H9 (cell line): ENCODE measurements at regions not wholly inside any gene's neighbourhood (a gene's known extent, or its start where the extent isn't known, plus 50 kb on each side); places are given as distances from the start of the nearest gene placed in this dataset.

Experiments used
- DNase-seq: peaks from one replicate; pipeline ENCODE4 v3.0.0-alpha.2; 2017
- H2AFZ ChIP-seq: one replicate; pipeline ENCODE4 v1.6.1; 2013; ENCODE audit warnings: mild to moderate bottlenecking, low read length, control low read depth, moderate library complexity
- H2AK5ac ChIP-seq: 2 replicates; pipeline ENCODE4 v1.6.1; 2013; ENCODE audit warnings: low read length, control low read depth, mixed read lengths; ENCODE audit not compliant: insufficient read length
- H2BK120ac ChIP-seq: one replicate; pipeline ENCODE4 v1.6.1; 2013; ENCODE audit warnings: low read depth, mild to moderate bottlenecking, low read length, control low read depth, inconsistent platforms; ENCODE audit not compliant: poor library complexity, severe bottlenecking
- H2BK12ac ChIP-seq: 2 replicates; pipeline ENCODE4 v1.6.1; 2013; ENCODE audit warnings: low read length, control low read depth, mixed read lengths, low read depth; ENCODE audit not compliant: insufficient read length
- H2BK15ac ChIP-seq: 2 replicates; pipeline ENCODE4 v1.6.1; 2013; ENCODE audit warnings: low read depth, low read length, control low read depth
- H2BK20ac ChIP-seq: one replicate; pipeline ENCODE4 v1.6.1; 2013; ENCODE audit warnings: low read depth, mild to moderate bottlenecking, low read length, control low read depth, inconsistent platforms; ENCODE audit not compliant: poor library complexity, severe bottlenecking
- H2BK5ac ChIP-seq: 2 replicates; pipeline ENCODE4 v1.6.1; 2013; ENCODE audit warnings: low read length, control low read depth, mixed read lengths; ENCODE audit not compliant: insufficient read length
- H3K14ac ChIP-seq: 2 replicates; pipeline ENCODE4 v1.6.1; 2013; ENCODE audit warnings: low read length, control low read depth; ENCODE audit not compliant: insufficient read depth
- H3K18ac ChIP-seq: 2 replicates; pipeline ENCODE4 v1.6.1; 2013; ENCODE audit warnings: low read depth, mild to moderate bottlenecking, mixed read lengths, low read length, control low read depth; ENCODE audit not compliant: insufficient read length
- H3K23ac ChIP-seq: 2 replicates; pipeline ENCODE4 v1.6.1; 2013; ENCODE audit warnings: low read length, control low read depth, mixed read lengths, low read depth; ENCODE audit not compliant: insufficient read length
- H3K23me2 ChIP-seq: 2 replicates; pipeline ENCODE4 v1.6.1; 2013; ENCODE audit warnings: low read depth, mild to moderate bottlenecking, mixed read lengths, low read length, control low read depth; ENCODE audit not compliant: insufficient read length, poor library complexity, severe bottlenecking
- H3K27ac ChIP-seq: 2 replicates; pipeline ENCODE4 v1.5.1; 2013; ENCODE audit warnings: low read length, control low read depth, mixed read lengths, low read depth; ENCODE audit not compliant: insufficient read length
- H3K27me3 ChIP-seq: 2 replicates; pipeline ENCODE4 v1.6.1; 2013; ENCODE audit warnings: low read length, control low read depth, inconsistent platforms; ENCODE audit not compliant: insufficient read depth
- H3K4ac ChIP-seq: 2 replicates; pipeline ENCODE4 v1.6.1; 2013; ENCODE audit warnings: low read depth, mild to moderate bottlenecking, control low read depth, inconsistent platforms, low read length, moderate library complexity
- H3K4me1 ChIP-seq: 2 replicates; pipeline ENCODE4 v1.6.1; 2013; ENCODE audit warnings: low read length, control low read depth, inconsistent platforms; ENCODE audit not compliant: insufficient read depth
- H3K4me2 ChIP-seq: 2 replicates; pipeline ENCODE4 v1.6.1; 2013; ENCODE audit warnings: low read length, control low read depth, mixed read lengths; ENCODE audit not compliant: insufficient read length, insufficient read depth
- H3K56ac ChIP-seq: 2 replicates; pipeline ENCODE4 v1.6.1; 2013; ENCODE audit warnings: low read depth, mild to moderate bottlenecking, mixed read lengths, low read length, control low read depth; ENCODE audit not compliant: insufficient read length
- H3K79me1 ChIP-seq: 2 replicates; pipeline ENCODE4 v1.6.1; 2013; ENCODE audit warnings: low read depth, mild to moderate bottlenecking, moderate library complexity, low read length, control low read depth, inconsistent platforms; ENCODE audit not compliant: insufficient read depth, poor library complexity, severe bottlenecking
- H3K79me2 ChIP-seq: 2 replicates; pipeline ENCODE4 v1.6.1; 2013; ENCODE audit warnings: low read length, control low read depth, inconsistent platforms; ENCODE audit not compliant: insufficient read depth
- H3K9ac ChIP-seq: 2 replicates; pipeline ENCODE4 v1.6.1; 2013; ENCODE audit warnings: low read length, control low read depth, mixed read lengths; ENCODE audit not compliant: insufficient read length; ENCODE audit errors: extremely low read depth
- H3K9me3 ChIP-seq: one replicate; pipeline ENCODE4 v1.6.1; 2013; ENCODE audit warnings: low read depth, low read length, inconsistent platforms; ENCODE audit not compliant: control insufficient read depth
- H3T11ph ChIP-seq: one replicate; pipeline ENCODE4 v1.6.1; 2013; ENCODE audit warnings: mild to moderate bottlenecking, low read length, control low read depth, inconsistent platforms
- H4K20me1 ChIP-seq: one replicate; pipeline ENCODE4 v1.6.1; 2013; ENCODE audit not compliant: control insufficient read depth, insufficient read length, insufficient read depth
- H4K5ac ChIP-seq: 2 replicates; pipeline ENCODE4 v1.6.1; 2013; ENCODE audit warnings: low read depth, mild to moderate bottlenecking, mixed read lengths, low read length, control low read depth; ENCODE audit not compliant: insufficient read length
- H4K8ac ChIP-seq: replicated peaks from 2 replicates; pipeline ENCODE4 v1.6.1; 2013; ENCODE audit warnings: low read length, control low read depth, mixed read lengths, low read depth; ENCODE audit not compliant: insufficient read length
- H4K91ac ChIP-seq: 2 replicates; pipeline ENCODE4 v1.6.1; 2013; ENCODE audit warnings: low read depth, mild to moderate bottlenecking, moderate library complexity, mixed read lengths, low read length, control low read depth; ENCODE audit not compliant: insufficient read length
- H3K27ac Mint-ChIP-seq, 3 experiments: 2 replicates in 2 of 3; 3 replicates in 1 of 3; pipeline ENCODE4 v1.8.0; 2020 to 2021; ENCODE audit warnings: mixed read lengths in 3 of 3, mild to moderate bottlenecking in 1 of 3, moderate library complexity in 1 of 3
- H3K27me3 Mint-ChIP-seq: 2 replicates; pipeline ENCODE4 v1.8.0; 2021; ENCODE audit warnings: low read depth, mild to moderate bottlenecking, moderate library complexity, mixed read lengths
- H3K36me3 Mint-ChIP-seq, 3 experiments: 2 replicates in 2 of 3; 3 replicates in 1 of 3; pipeline ENCODE4 v1.8.0; 2020 to 2021; ENCODE audit warnings: low read depth in 3 of 3, mixed read lengths in 3 of 3; ENCODE audit not compliant: insufficient read depth in 1 of 3
- H3K4me1 Mint-ChIP-seq, 2 experiments: 2 replicates each; pipeline ENCODE4 v1.8.0; 2020; ENCODE audit warnings: mixed read lengths in 2 of 2
- H3K4me3 Mint-ChIP-seq, 2 experiments: 2 replicates in 1 of 2; 3 replicates in 1 of 2; pipeline ENCODE4 v1.8.0; 2020 to 2021; ENCODE audit warnings: mild to moderate bottlenecking in 2 of 2, mixed read lengths in 2 of 2, moderate library complexity in 1 of 2
- H3K9me3 Mint-ChIP-seq, 2 experiments: 2 replicates in 1 of 2; 3 replicates in 1 of 2; pipeline ENCODE4 v1.8.0; 2020; ENCODE audit warnings: mild to moderate bottlenecking in 2 of 2, mixed read lengths in 2 of 2, moderate library complexity in 1 of 2
- CTCF ChIP-seq: fragments of 200-600 bp; sonication (generic); conservative IDR thresholded peaks from 3 replicates; pipeline ENCODE4 v1.8.0; 2021; ENCODE audit warnings: antibody characterized with exemption, mild to moderate bottlenecking
- WGBS: extraction: QIAGEN DNeasy Blood & Tissue Kit; methylation state at CpG from one replicate; pipeline ENCODE4 v1.1.7; 2013; ENCODE audit warnings: missing lambda C conversion rate, low lambda C conversion rate, mixed read lengths; ENCODE audit not compliant: insufficient read length; ENCODE audit errors: extremely low coverage; 5-methylcytosine and 5-hydroxymethylcytosine counted together

- no peak overlapping the region for H2BK12ac ChIP-seq
- H3K36me3 Mint-ChIP-seq, result no peaks in the 10 kb centered on the region; a peak in 1 of 7 replicates
- no peak overlapping the region for H3K18ac ChIP-seq
- no peak overlapping the region for H2BK15ac ChIP-seq
- no peak overlapping the region for H4K8ac ChIP-seq
- H3K79me1 ChIP-seq, result no peaks in the 10 kb centered on the region
- no CpG with 5 or more reads among the region's 22 CpGs for WGBS
- H2AK5ac ChIP-seq, result no peak overlapping the region
- no peak for DNase-seq
- peaks cover 0 to 14% of the 10 kb centered on the region in 2 experiments; a peak in 2 of 4 replicates for H3K4me1 Mint-ChIP-seq
- no peaks in the 10 kb centered on the region for H3K79me2 ChIP-seq
- no peak overlapping the region for H3T11ph ChIP-seq
- no peak overlapping the region for H3K4me2 ChIP-seq
- no peak overlapping the region for H2BK120ac ChIP-seq
- H3K56ac ChIP-seq, result no peak overlapping the region
- H3K27ac Mint-ChIP-seq, result no peak overlapping the region; a peak in 1 of 7 replicates
- no peaks in the 10 kb centered on the region for H4K20me1 ChIP-seq
- no peaks in the 10 kb centered on the region for H3K4me1 ChIP-seq
- H3K27me3 Mint-ChIP-seq, result peaks cover 17% of the 10 kb centered on the region
- H3K23ac ChIP-seq, result no peak overlapping the region
- no peak overlapping the region for H4K5ac ChIP-seq
- H3K27ac ChIP-seq, result no peak overlapping the region
- H3K9ac ChIP-seq, result no peak overlapping the region
- H3K14ac ChIP-seq, result no peak overlapping the region
- no peak overlapping the region for H2BK20ac ChIP-seq
- no peak overlapping the region for H2BK5ac ChIP-seq
- no peak overlapping the region for H4K91ac ChIP-seq
- no peaks in the 10 kb centered on the region for H3K23me2 ChIP-seq
- no peak overlapping the region for H2AFZ ChIP-seq
- peaks cover 0 to 4% of the 10 kb centered on the region in 2 experiments; a peak in 3 of 5 replicates for H3K9me3 Mint-ChIP-seq
- H3K9me3 ChIP-seq, result no peaks in the 10 kb centered on the region
- no peaks in the 10 kb centered on the region for H3K27me3 ChIP-seq
- H3K4ac ChIP-seq, result no peak overlapping the region
- H3K4me3 Mint-ChIP-seq, result no peak overlapping the region
- no peak for TF ChIP-seq CTCF
These were observed 100.0 kb upstream of the HDAC4 start for GRCh38 chr2:239500574-239501550.
